ENCODE measurements at regions not wholly inside any gene's neighbourhood (a gene's known extent, or its start where the extent isn't known, plus 50 kb on each side); places are given as distances from the start of the nearest gene placed in this dataset.

DNA sequence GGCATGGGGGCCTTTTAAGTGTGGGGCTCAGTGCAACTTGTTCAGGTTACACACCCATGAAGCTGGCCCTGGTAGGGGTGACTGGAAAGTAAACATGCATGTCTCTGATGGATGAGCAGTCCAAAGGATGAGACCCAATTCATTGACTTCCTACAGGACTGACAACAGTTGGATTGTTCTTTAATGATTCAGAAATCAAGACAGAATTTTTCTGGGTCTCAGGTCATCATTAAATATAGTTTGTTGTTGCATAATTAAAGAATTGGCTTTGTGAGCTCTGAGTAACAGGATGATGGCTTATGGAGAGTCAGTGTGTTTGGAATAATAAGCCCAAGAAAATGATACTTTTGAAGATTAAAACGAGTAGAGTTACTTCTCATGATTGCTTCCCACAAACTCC lies 604.2 kb upstream of the CLINT1 start:
- H3K36me3 Mint-ChIP-seq (ENCODE audit: low read depth) = no peaks in the 10 kb centered on the region
- H3K4me1 Mint-ChIP-seq = no peaks in the 10 kb centered on the region
- no peaks in the 10 kb centered on the region for H3K27me3 Mint-ChIP-seq (ENCODE audit: low read depth)
- DNase-seq (ENCODE audit: low read depth, low spot score) = no peak
- H3K4me3 Mint-ChIP-seq = no peak overlapping the region
- TF ChIP-seq, protein P1, sequence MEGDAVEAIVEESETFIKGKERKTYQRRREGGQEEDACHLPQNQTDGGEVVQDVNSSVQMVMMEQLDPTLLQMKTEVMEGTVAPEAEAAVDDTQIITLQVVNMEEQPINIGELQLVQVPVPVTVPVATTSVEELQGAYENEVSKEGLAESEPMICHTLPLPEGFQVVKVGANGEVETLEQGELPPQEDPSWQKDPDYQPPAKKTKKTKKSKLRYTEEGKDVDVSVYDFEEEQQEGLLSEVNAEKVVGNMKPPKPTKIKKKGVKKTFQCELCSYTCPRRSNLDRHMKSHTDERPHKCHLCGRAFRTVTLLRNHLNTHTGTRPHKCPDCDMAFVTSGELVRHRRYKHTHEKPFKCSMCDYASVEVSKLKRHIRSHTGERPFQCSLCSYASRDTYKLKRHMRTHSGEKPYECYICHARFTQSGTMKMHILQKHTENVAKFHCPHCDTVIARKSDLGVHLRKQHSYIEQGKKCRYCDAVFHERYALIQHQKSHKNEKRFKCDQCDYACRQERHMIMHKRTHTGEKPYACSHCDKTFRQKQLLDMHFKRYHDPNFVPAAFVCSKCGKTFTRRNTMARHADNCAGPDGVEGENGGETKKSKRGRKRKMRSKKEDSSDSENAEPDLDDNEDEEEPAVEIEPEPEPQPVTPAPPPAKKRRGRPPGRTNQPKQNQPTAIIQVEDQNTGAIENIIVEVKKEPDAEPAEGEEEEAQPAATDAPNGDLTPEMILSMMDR (conservative IDR thresholded peaks at IDR 0.05) = no peak
- no peak overlapping the region for H3K27ac Mint-ChIP-seq (ENCODE audit: unreplicated experiment)
- H3K9me3 Mint-ChIP-seq = peaks cover 3% of the 10 kb centered on the region

DNA sequence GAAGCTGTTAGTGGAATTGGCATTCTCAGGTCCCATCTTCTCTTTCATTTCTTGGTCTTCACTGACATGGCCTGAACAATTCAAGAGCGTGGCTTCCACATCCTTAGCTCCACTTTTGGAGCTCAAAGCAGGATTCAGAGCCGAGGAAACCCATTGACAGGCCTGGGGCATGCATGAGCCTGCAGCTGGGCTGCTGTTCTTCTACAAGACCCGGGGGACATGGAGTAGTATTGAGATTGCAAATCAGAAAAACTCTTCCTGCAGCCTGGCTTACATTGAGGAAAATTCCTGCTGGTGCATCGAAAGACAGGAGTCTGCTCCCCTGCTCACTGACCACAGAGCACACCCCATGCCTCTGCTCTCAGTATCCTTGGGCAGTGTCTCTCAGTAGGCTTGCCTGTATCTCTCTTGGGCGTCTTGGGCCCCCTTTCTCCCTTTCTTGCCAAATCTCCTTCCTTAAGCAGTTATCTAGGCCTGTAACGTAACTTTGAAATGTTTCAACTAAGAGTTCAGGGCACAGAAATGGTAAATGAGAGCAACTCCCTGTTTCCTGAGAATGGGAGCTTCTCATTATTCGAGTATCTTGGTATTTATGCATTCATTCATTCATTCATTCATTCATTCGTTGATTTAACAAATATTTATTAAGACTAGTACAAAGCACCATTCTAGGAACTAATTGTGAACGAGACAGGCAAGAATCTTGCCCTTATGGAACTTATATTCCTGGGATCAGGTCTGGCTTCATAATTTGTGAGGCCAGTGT lies 603.6 kb upstream of the CLINT1 start:
- peaks cover 3% of the 10 kb centered on the region for H3K9me3 Mint-ChIP-seq
- DNase-seq (ENCODE audit: low read depth, low spot score) = no peak
- TF ChIP-seq, protein P1 (conservative IDR thresholded peaks at IDR 0.05) = no peak
- no peak overlapping the region for H3K27ac Mint-ChIP-seq (ENCODE audit: unreplicated experiment)
- no peaks in the 10 kb centered on the region for H3K36me3 Mint-ChIP-seq (ENCODE audit: low read depth)
- H3K27me3 Mint-ChIP-seq (ENCODE audit: low read depth) = no peaks in the 10 kb centered on the region
- no peaks in the 10 kb centered on the region for H3K4me1 Mint-ChIP-seq
- H3K4me3 Mint-ChIP-seq = no peak overlapping the region

DNA sequence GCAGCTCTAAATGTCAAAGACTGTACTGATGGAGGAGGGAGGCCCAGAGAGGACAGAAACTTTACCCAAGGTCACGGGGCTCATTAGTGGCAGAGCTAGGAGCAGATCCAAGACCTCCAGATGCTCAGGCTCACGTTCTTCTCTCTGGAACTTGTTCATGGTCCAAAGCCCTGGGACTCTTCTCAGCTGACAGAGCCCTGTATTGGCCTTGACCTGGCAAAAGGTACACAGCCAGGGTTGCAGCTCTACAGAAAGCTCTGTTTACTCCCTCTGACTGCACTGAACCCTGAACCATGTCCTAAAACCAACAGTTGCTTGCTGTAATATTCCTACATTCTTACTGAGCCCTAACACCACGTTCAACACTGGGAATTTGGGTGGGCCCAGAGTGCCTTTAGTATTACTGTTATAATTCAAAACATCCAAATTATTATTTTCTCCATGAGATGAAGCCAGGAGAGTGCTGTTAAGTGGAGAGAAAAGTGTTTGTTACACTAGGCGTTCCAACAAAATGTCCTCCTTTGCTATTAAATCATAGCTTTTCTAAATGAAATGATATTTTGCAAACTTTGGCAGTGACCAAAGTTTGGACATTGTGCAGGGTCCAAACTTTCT lies 602.4 kb upstream of the CLINT1 start:
- Mint-ChIP-seq H3K36me3 (ENCODE audit: low read depth) (no peaks in the 10 kb centered on the region), H3K27ac (ENCODE audit: unreplicated experiment) (no peak overlapping the region), H3K4me1 (no peaks in the 10 kb centered on the region), H3K27me3 (ENCODE audit: low read depth) (no peaks in the 10 kb centered on the region), H3K4me3 (no peak overlapping the region), H3K9me3 (peaks cover 3% of the 10 kb centered on the region)
- TF ChIP-seq, protein P1 (conservative IDR thresholded peaks at IDR 0.05) = no peak
- no peak for DNase-seq (ENCODE audit: low read depth, low spot score)

DNA sequence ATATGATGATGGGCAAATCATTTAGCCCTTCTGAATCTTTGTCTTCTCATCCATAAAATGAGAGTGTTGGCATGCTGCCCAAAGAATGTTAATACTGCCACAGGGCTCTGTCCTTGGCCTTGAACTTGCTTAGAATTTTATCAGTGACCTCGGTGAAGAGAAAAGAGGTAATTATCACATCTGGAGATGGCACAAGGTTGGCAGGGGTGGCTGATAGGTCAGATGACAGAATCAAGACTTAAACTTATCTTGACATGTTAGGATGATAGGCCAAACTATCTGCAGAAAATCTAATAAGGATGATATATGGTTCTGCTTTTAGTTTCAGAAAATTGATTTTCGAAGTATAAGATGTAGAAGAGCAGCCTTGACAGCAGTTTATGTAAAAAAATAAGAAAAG lies 599.1 kb upstream of the CLINT1 start:
- Mint-ChIP-seq H3K27ac (ENCODE audit: unreplicated experiment) (no peak overlapping the region), H3K36me3 (ENCODE audit: low read depth) (no peaks in the 10 kb centered on the region), H3K9me3 (peaks cover 5% of the 10 kb centered on the region), H3K4me3 (no peak overlapping the region), H3K27me3 (ENCODE audit: low read depth) (no peaks in the 10 kb centered on the region), H3K4me1 (no peaks in the 10 kb centered on the region)
- DNase-seq (ENCODE audit: low read depth, low spot score) = no peak
- TF ChIP-seq, protein P1 (conservative IDR thresholded peaks at IDR 0.05) = no peak

DNA sequence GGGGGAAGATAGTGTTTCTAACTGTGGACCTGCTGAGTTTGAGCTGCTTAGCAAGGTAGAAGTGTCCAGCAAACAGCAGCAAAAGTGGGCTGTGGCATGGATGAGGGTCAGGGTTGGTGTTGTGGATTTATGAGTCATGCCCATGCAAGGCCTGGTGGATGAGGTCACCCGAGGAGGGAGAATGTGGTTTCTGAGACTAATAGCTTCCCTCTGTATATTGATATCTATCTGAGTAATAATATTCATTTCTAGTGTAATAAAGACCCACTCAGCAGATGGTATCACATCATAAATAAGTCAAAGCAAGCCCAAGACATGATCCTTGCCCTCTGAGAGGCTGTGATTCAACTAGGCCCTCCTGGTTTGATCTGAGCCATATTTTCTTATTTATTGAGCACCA lies 597.8 kb upstream of the CLINT1 start:
- H3K4me1 Mint-ChIP-seq = peaks cover 1% of the 10 kb centered on the region
- H3K9me3 Mint-ChIP-seq = peaks cover 5% of the 10 kb centered on the region
- H3K4me3 Mint-ChIP-seq = no peak overlapping the region
- H3K27ac Mint-ChIP-seq (ENCODE audit: unreplicated experiment) = no peak overlapping the region
- H3K36me3 Mint-ChIP-seq (ENCODE audit: low read depth) = no peaks in the 10 kb centered on the region
- DNase-seq (ENCODE audit: low read depth, low spot score) = no peak
- TF ChIP-seq, protein P1 (conservative IDR thresholded peaks at IDR 0.05) = no peak
- no peaks in the 10 kb centered on the region for H3K27me3 Mint-ChIP-seq (ENCODE audit: low read depth)

Data from neural crest cell (in vitro differentiated cells).